GM21737 (cell line): ENCODE measurements at regions not wholly inside any gene's neighbourhood (a gene's known extent, or its start where the extent isn't known, plus 50 kb on each side); places are given as distances from the start of the nearest gene placed in this dataset.

ENCODE experiments used
- ATAC-seq: cut with Tn5 transposase; IDR thresholded peaks from one replicate; pipeline ENCODE4 v1.9.1; 2021; ENCODE audit warnings: mild to moderate bottlenecking, moderate library complexity; ENCODE audit not compliant: unreplicated experiment

- no peak for ATAC-seq
These were observed 367.5 kb upstream of the FIGN start for GRCh38 chr2:164103271-164103670.

- ATAC-seq = no peak
These were observed 366.6 kb upstream of the FIGN start for GRCh38 chr2:164102366-164102765.

GRCh38 chr2:164091673-164092072 is 355.9 kb upstream of the FIGN start:
- no peak for ATAC-seq

- no peak for ATAC-seq
These were observed 354.7 kb upstream of the FIGN start for GRCh38 chr2:164090533-164090932.

- ATAC-seq = no peak
These were observed 348.3 kb upstream of the FIGN start for GRCh38 chr2:164084066-164084465.

GRCh38 chr2:164080486-164080885 is 344.7 kb upstream of the FIGN start:
- no peak for ATAC-seq

- ATAC-seq = no peak
These were observed 343.4 kb upstream of the FIGN start for GRCh38 chr2:164079258-164079657.

GRCh38 chr2:164078421-164078820 is 342.6 kb upstream of the FIGN start:
- no peak for ATAC-seq

GRCh38 chr2:164073101-164074074 is 337.6 kb upstream of the FIGN start:
- ATAC-seq = no peak

- ATAC-seq = no peak
These were observed 333.7 kb upstream of the FIGN start for GRCh38 chr2:164069540-164069939.

GRCh38 chr2:164068063-164068462 is 332.3 kb upstream of the FIGN start:
- no peak for ATAC-seq

- no peak for ATAC-seq
These were observed 330.3 kb upstream of the FIGN start for GRCh38 chr2:164066095-164066494.

- no peak for ATAC-seq
These were observed 329.2 kb upstream of the FIGN start for GRCh38 chr2:164065038-164065437.

- peak; percentile 57 for ATAC-seq
These were observed 325.4 kb upstream of the FIGN start for GRCh38 chr2:164061129-164061746.

GRCh38 chr2:164060031-164060430 is 324.2 kb upstream of the FIGN start:
- ATAC-seq = no peak

GRCh38 chr2:164055623-164056022 is 319.8 kb upstream of the FIGN start:
- no peak for ATAC-seq

- no peak for ATAC-seq
These were observed 318.8 kb upstream of the FIGN start for GRCh38 chr2:164054651-164055050.

- no peak for ATAC-seq
These were observed 317.2 kb upstream of the FIGN start for GRCh38 chr2:164053021-164053420.

- ATAC-seq = no peak
These were observed 316.2 kb upstream of the FIGN start for GRCh38 chr2:164052006-164052405.

GRCh38 chr2:164048729-164049128 is 312.9 kb upstream of the FIGN start:
- ATAC-seq = no peak

GRCh38 chr2:164046040-164046439 is 310.2 kb upstream of the FIGN start:
- ATAC-seq = no peak

- no peak for ATAC-seq
These were observed 308.8 kb upstream of the FIGN start for GRCh38 chr2:164044622-164045021.
